ENCODE measurements at regions not wholly inside any gene's neighbourhood (a gene's known extent, or its start where the extent isn't known, plus 50 kb on each side); places are given as distances from the start of the nearest gene placed in this dataset.
A peak's percentile ranks its signal among the peaks of the same experiment; 100 is the strongest.

- TF ChIP-seq CEBPB (IDR thresholded peaks at IDR 0.05; ENCODE audit: borderline replicate concordance, low read depth, low read length) (peak; percentile 93), ZBTB38 (CRISPR knock-in tag; IDR thresholded peaks at IDR 0.05) (no peak), SPEN (CRISPR knock-in tag; IDR thresholded peaks at IDR 0.05; ENCODE audit: low read depth) (peak; percentile 45; the same call in 1 of the 2 replicates), CREB3 (CRISPR knock-in tag; IDR thresholded peaks at IDR 0.05) (no peak), ZSCAN31 (CRISPR knock-in tag; IDR thresholded peaks at IDR 0.05; ENCODE audit: low read depth) (0 out of 2 replicates have a peak, but pooled peaks have one; percentile 40), ZNF276 (CRISPR knock-in tag; IDR thresholded peaks at IDR 0.05; ENCODE audit: low read depth) (no peak), MXD4 (CRISPR knock-in tag; IDR thresholded peaks at IDR 0.05) (0 out of 2 replicates have a peak, but pooled peaks have one; percentile 40), KDM5A (IDR thresholded peaks at IDR 0.05; ENCODE audit: borderline replicate concordance, low read length) (no peak), ZNF670 (CRISPR knock-in tag; IDR thresholded peaks at IDR 0.05; ENCODE audit: borderline replicate concordance) (0 out of 2 replicates have a peak, but pooled peaks have one; percentile 47), ZNF549 (CRISPR knock-in tag; IDR thresholded peaks at IDR 0.05) (no peak), CREM (IDR thresholded peaks at IDR 0.05) (no peak), CREM (CRISPR knock-in tag; IDR thresholded peaks at IDR 0.05) (no peak), ZMYM2 (CRISPR knock-in tag; IDR thresholded peaks at IDR 0.05) (no peak), SALL1 (CRISPR knock-in tag; IDR thresholded peaks at IDR 0.05) (peak; percentile 88), POGZ (CRISPR knock-in tag; IDR thresholded peaks at IDR 0.05) (peak; percentile 73), ZNF607 (CRISPR knock-in tag; IDR thresholded peaks at IDR 0.05; ENCODE audit: borderline replicate concordance) (0 out of 2 replicates have a peak, but pooled peaks have one; percentile 7), FOXO1 (CRISPR knock-in tag; IDR thresholded peaks at IDR 0.05) (0 out of 2 replicates have a peak, but pooled peaks have one; percentile 14), ZNF850 (CRISPR knock-in tag; conservative IDR thresholded peaks at IDR 0.05) (no peak), ARNTL (CRISPR knock-in tag; IDR thresholded peaks at IDR 0.05) (peak; percentile 96), MIER3 (CRISPR knock-in tag; IDR thresholded peaks at IDR 0.05; ENCODE audit: borderline replicate concordance) (0 out of 2 replicates have a peak, but pooled peaks have one; percentile 16), U2AF1 (optimal IDR thresholded peaks at IDR 0.05; ENCODE audit: low read depth, low read length) (no peak)
- TF ChIP-seq, protein P1, sequence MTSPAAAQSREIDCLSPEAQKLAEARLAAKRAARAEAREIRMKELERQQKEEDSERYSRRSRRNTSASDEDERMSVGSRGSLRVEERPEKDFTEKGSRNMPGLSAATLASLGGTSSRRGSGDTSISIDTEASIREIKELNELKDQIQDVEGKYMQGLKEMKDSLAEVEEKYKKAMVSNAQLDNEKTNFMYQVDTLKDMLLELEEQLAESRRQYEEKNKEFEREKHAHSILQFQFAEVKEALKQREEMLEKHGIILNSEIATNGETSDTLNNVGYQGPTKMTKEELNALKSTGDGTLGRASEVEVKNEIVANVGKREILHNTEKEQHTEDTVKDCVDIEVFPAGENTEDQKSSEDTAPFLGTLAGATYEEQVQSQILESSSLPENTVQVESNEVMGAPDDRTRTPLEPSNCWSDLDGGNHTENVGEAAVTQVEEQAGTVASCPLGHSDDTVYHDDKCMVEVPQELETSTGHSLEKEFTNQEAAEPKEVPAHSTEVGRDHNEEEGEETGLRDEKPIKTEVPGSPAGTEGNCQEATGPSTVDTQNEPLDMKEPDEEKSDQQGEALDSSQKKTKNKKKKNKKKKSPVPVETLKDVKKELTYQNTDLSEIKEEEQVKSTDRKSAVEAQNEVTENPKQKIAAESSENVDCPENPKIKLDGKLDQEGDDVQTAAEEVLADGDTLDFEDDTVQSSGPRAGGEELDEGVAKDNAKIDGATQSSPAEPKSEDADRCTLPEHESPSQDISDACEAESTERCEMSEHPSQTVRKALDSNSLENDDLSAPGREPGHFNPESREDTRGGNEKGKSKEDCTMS (CRISPR knock-in tag; conservative IDR thresholded peaks at IDR 0.05), result no peak
- TF ChIP-seq, protein P2, sequence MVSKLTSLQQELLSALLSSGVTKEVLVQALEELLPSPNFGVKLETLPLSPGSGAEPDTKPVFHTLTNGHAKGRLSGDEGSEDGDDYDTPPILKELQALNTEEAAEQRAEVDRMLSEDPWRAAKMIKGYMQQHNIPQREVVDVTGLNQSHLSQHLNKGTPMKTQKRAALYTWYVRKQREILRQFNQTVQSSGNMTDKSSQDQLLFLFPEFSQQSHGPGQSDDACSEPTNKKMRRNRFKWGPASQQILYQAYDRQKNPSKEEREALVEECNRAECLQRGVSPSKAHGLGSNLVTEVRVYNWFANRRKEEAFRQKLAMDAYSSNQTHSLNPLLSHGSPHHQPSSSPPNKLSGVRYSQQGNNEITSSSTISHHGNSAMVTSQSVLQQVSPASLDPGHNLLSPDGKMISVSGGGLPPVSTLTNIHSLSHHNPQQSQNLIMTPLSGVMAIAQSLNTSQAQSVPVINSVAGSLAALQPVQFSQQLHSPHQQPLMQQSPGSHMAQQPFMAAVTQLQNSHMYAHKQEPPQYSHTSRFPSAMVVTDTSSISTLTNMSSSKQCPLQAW (CRISPR knock-in tag; IDR thresholded peaks at IDR 0.05), result 0 out of 2 replicates have a peak, but pooled peaks have one; percentile 32
These were observed 644.3 kb downstream of the EPM2A start (continued) for GRCh38 chr6:145090801-145091585.

All from HepG2 (cell line).